GM18907 (cell line): ENCODE measurements at regions not wholly inside any gene's neighbourhood (a gene's known extent, or its start where the extent isn't known, plus 50 kb on each side); places are given as distances from the start of the nearest gene placed in this dataset.

Experiments used
- ATAC-seq: cut with Tn5 transposase; IDR thresholded peaks from one replicate; pipeline ENCODE4 v1.9.1; 2021; ENCODE audit warnings: mild to moderate bottlenecking, moderate library complexity; ENCODE audit not compliant: unreplicated experiment

DNA sequence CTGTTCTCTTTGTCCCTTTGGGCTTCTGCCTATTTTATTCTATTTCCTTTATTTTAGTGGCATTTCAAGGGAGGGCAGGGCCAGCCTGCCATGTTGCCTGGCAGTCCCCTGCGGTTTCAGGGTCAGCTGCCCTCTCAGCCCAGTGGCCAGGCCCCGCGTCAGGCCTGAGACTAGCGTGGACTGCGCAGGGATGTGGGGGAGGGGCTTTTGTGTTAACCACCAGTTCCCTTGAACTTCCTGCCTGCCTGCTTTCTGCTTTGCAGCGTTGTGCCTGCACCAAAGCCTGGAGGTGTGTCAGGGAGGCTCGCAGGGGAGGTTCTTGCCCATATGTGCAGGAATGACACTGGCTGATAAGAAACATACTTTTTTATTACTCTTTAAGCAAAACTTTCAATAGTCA, 157.6 kb downstream of the SLC35B3 start:
- ATAC-seq: no peak

- no peak for ATAC-seq
These were observed 159.2 kb downstream of the SLC35B3 start for GRCh38 chr6:8276148-8276547.

DNA sequence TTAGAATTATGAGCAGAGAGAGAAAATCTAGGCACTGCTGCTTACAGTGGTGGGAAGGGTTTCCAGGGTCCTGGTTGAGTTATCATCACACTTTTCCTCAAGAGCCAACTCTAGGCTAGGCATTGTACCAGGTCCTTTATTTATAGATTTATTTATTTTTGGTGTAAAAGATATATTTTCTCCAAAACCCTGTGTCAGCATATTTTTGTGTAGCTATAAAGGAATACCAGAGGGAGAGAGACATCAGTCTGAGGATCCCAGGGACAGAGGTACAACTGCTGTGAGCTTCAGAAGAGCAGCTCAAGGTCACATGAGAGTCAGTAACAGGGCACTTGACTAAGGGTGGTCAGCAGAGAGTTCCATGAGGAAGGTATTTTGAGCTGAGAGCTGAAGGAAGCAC, 159.7 kb downstream of the SLC35B3 start:
- no peak for ATAC-seq

DNA sequence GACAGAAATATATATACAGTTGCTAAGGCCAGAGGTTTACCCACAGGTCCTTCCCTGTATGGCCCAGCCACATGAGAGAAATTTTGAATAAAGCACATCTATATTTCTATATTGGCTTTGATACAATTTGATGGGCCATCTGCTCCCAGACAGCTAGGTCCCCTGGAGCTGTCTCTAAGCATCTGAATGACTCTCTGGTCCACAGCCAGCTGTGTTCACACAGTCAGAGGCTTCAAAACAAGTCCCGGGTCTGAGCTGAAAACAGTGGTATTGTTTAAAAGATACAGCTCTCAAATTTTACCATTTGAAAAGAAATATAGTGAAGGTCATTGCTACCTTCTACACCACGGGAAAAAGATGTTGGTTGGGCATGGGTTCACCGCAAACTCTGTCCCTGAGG, 161.1 kb downstream of the SLC35B3 start:
- no peak for ATAC-seq

DNA sequence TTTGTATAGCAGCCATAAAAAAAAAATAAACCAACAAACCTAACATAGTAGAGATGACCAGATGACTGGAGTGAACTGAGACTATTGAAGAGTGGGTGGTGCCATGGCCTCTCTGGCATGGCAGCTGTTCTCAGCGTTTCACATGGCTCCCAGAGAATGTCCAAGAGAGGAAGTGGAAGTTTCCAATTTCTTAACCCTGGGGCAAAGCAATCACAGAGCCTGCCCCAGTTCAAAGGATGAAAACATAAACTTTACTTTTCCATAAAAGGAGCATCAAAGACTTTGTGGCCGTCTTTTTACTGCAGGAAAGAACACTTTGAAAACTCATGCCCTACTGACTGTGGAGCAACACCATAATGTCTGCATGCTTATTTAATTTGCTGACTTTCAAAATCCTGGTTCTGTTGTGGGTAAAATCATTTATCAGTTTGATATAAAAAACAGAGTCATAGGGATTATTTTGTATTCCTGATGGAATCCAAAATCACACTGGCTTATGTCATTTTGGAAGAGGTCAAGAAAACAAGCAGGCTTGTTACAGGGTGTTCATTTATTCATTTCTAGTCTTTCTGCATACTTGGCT, 165.4 kb downstream of the SLC35B3 start:
- no peak for ATAC-seq

DNA sequence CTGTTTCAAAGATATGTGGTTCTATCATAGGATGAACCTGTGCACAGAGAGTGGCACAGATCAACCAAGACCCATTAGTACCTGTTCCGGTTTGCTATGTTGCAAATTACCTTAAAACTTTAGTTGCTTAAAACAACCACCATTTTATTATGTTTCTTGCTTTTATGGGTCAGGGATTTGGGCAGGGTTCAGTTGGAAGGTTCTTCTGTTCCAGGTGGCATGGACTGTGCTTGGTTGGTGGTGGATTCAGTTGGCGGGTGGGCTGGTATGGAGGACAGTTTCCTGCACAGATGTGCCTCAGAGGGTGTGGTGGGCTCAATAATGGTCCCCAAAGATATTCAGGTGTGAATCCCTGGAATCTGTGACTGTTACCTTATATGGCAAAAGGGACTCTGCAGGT, 166.3 kb downstream of the SLC35B3 start:
- ATAC-seq: no peak

- no peak for ATAC-seq
These were observed 166.3 kb upstream of the EEF1E1 start for GRCh38 chr6:8268606-8269005.

DNA sequence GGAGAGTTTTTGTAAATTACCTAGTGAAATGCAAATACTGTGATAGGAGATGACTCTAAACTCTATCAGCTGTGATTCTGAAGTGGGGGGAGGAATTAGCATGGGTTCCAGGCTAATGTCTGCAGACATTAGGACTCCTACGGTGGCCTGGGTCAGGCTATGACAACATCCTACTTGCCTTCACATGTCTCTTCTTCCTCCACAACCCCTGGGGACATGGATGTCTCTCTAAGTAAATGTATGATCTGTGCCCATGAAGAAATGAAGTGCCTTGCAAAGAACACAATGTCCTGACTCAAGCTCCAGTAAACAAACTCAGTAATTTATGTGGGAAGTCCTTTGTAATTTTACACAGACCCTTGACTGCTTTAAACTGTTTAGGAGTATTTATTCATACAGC, 165.8 kb upstream of the EEF1E1 start:
- no peak for ATAC-seq

DNA sequence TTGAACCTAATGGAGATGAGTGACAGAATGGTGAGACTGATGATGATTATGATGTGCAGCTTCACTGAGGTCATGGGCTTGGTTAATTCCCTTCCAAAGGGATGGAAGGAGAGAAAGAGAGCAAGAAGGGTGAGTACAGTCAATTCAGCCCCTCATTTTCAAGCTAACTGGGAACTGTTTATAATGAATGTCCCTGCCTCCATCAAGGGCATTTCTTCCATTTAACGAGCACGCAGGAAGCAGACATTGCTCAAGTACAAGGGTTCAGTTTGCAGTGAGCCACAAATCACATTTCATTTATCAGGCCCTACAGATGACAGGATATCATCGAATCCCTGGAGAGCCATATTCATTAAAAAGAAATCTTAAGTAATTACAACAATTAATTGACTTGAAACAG, 158.3 kb upstream of the EEF1E1 start:
- ATAC-seq: no peak

- ATAC-seq: no peak
These were observed 144.1 kb upstream of the EEF1E1 start for GRCh38 chr6:8246403-8246802.

GRCh38 chr6:8245726-8246125, 143.4 kb upstream of the EEF1E1 start:
- no peak for ATAC-seq

DNA sequence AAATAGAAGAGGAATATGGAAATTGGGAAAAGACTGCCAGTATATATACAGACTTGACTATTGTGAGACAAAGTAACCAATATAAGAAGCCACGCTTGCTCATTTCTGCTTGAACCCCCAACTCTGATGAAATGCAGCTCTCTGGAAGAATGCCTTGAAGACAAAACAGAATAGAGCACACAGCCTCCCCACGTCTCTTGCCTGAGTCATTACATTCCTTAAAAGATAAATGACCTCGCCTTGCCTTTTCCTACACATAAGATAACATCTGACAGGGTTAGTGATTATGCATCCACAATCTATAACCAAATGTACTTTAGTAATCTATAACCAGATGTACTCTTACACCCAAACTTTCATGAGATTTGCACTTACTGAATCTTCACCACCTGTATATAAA, 141.1 kb upstream of the EEF1E1 start:
- ATAC-seq: no peak

- no peak for ATAC-seq
These were observed 140.5 kb upstream of the EEF1E1 start for GRCh38 chr6:8242885-8243284.

GRCh38 chr6:8240301-8240700, 138.0 kb upstream of the EEF1E1 start:
- ATAC-seq: no peak

GRCh38 chr6:8238773-8239683, 136.7 kb upstream of the EEF1E1 start:
- ATAC-seq: no peak

- no peak for ATAC-seq
These were observed 135.3 kb upstream of the EEF1E1 start for GRCh38 chr6:8237668-8238067.

DNA sequence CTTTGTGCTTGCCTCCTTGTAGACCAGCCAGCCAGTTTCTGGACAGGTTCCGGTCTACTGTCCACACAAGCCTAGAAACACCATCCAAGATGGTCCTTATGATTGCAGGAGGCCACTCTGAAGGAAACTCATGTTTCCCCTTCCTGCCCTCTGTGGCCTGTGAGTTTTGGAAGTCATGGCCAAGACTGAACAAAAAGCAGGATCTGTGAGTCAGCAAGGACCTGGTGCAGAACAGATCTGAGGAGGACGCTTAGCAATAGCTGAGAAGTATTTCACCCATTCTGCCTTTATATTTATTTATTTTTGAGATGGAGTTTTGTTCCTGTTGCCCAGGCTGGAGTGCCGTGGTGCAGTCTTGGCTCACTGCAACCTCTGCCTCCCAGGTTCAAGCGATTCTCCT, 134.6 kb upstream of the EEF1E1 start:
- no peak for ATAC-seq

- ATAC-seq: no peak
These were observed 132.0 kb upstream of the EEF1E1 start for GRCh38 chr6:8234321-8234720.

DNA sequence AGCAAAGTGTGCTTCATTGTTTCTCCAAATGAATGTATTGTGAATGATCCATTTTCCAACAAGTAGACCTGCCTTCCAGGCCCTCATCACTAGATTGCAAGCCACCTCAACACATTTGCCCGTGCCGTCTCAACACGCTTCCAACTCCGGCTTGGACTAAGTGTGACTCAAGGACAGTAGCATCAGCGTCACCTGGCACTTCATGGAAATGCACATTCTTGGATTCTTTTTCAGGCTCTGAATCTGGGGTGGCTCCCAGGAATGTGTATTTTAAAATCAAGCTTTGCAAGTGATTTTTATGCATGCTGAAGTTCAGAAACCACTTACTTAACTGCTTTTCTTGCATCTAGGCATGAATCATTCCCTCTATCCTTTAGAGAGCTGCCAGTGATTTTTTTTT, 129.6 kb upstream of the EEF1E1 start:
- ATAC-seq: no peak

- no peak for ATAC-seq
These were observed 127.8 kb upstream of the EEF1E1 start for GRCh38 chr6:8229915-8230756.

DNA sequence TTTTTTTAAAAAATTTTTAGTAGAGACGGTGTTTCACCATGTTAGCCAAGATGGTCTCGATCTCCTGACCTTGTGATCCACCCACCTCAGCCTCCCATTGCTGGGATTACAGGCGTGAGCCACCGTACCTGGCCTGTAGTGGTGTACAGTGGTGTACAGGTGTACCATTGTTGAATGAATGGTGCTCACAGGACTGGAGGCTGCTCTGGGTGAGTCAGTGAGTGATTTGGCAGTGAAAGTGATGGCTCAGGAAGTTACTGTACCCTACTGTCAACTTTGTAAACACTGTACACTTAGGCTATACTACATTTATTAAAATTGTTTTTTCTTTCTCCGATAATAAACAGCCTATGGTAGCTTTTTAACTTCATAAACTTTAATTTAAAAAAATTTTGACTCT, 122.8 kb upstream of the EEF1E1 start:
- ATAC-seq: no peak

GRCh38 chr6:8223678-8224077, 121.3 kb upstream of the EEF1E1 start:
- ATAC-seq: no peak
